Keratinocyte (primary cell): ENCODE measurements at regions not wholly inside any gene's neighbourhood (a gene's known extent, or its start where the extent isn't known, plus 50 kb on each side); places are given as distances from the start of the nearest gene placed in this dataset.

Experiments used
- DNase-seq: peaks from one replicate; pipeline ENCODE4 v3.0.0-alpha.2; 2011; ENCODE audit warnings: low read depth, missing footprints, low spot score
- FAIRE-seq: peaks from 2 replicates; lab custom pipeline; 2011; peaks lifted over from hg19 to GRCh38; lab: Jason Lieb, UNC
- H2AFZ ChIP-seq: 2 replicates; pipeline ENCODE4 v1.6.0; 2012; ENCODE audit warnings: low read length, control low read depth, inconsistent platforms; ENCODE audit not compliant: control insufficient read depth
- H3K27ac ChIP-seq: 2 replicates; pipeline ENCODE4 v1.5.1; 2011; ENCODE audit warnings: low read length; ENCODE audit not compliant: control insufficient read depth, insufficient read depth
- H3K27me3 ChIP-seq: 3 replicates; pipeline ENCODE4 v1.6.0; 2011; ENCODE audit warnings: low read length; ENCODE audit not compliant: control insufficient read depth, insufficient read depth; ENCODE audit errors: extremely low read depth
- H3K36me3 ChIP-seq, 2 experiments: 2 replicates in 1 of 2; 3 replicates in 1 of 2; pipeline ENCODE4 v1.5.1; 2011; ENCODE audit warnings: low read length in 2 of 2, mild to moderate bottlenecking in 1 of 2; ENCODE audit not compliant: control insufficient read depth in 2 of 2, insufficient read depth in 2 of 2; ENCODE audit errors: extremely low read depth in 1 of 2
- H3K4me1 ChIP-seq: 3 replicates; pipeline ENCODE4 v1.5.1; 2011; ENCODE audit warnings: low read length; ENCODE audit not compliant: control insufficient read depth, insufficient read depth; ENCODE audit errors: extremely low read depth
- H3K4me2 ChIP-seq: 3 replicates; pipeline ENCODE4 v1.6.0; 2011; ENCODE audit warnings: low read depth, low read length; ENCODE audit not compliant: control insufficient read depth, insufficient read depth; ENCODE audit errors: extremely low read depth
- H3K4me3 ChIP-seq, 3 experiments: fragments of 200-600 bp in 1 of 3; sonication (generic) in 1 of 3; 2 replicates in 2 of 3; 3 replicates in 1 of 3; pipeline ENCODE4 v1.5.1; 2011 to 2016; ENCODE audit warnings: low read length in 3 of 3, mild to moderate bottlenecking in 3 of 3, control low read depth in 2 of 3, inconsistent platforms in 1 of 3, low read depth in 1 of 3, mixed read lengths in 1 of 3, mixed run types in 1 of 3, moderate library complexity in 1 of 3; ENCODE audit not compliant: control insufficient read depth in 2 of 3, insufficient read depth in 2 of 3; ENCODE audit errors: extremely low read depth in 1 of 3
- H3K79me2 ChIP-seq: 2 replicates; pipeline ENCODE4 v1.6.0; 2012; ENCODE audit warnings: low read length; ENCODE audit not compliant: control insufficient read depth, insufficient read depth
- H3K9ac ChIP-seq: 3 replicates; pipeline ENCODE4 v1.6.0; 2011; ENCODE audit warnings: low read length; ENCODE audit not compliant: control insufficient read depth, insufficient read depth; ENCODE audit errors: extremely low read depth
- H3K9me1 ChIP-seq: 3 replicates; pipeline ENCODE4 v1.6.0; 2011; ENCODE audit warnings: low read length; ENCODE audit not compliant: control insufficient read depth, insufficient read depth; ENCODE audit errors: extremely low read depth
- H3K9me3 ChIP-seq: 2 replicates; pipeline ENCODE4 v1.5.1; 2012; ENCODE audit warnings: low read depth, low read length; ENCODE audit not compliant: control insufficient read depth
- H4K20me1 ChIP-seq: 3 replicates; pipeline ENCODE4 v1.6.0; 2011; ENCODE audit warnings: low read length; ENCODE audit not compliant: control insufficient read depth, insufficient read depth; ENCODE audit errors: extremely low read depth
- EZH2 ChIP-seq: IDR thresholded peaks from one replicate; pipeline ENCODE4 v1.6.1; 2012; ENCODE audit warnings: inconsistent platforms, mild to moderate bottlenecking, low read length, moderate library complexity
- dilution Hi-C: fragments of 300-500 bp; cut with MboI; formaldehyde crosslinking; loops from one replicate; pipeline ENCODE4 v1.7.0; 2020; ENCODE audit warnings: low sequenced_read_pairs; ENCODE audit not compliant: extremely low pct_ligation_motif_present
- TF ChIP-seq, protein P1 (sequence below), 3 experiments: IDR thresholded peaks in 1 of 3; conservative IDR thresholded peaks in 1 of 3; optimal IDR thresholded peaks in 1 of 3; 2 replicates in 2 of 3; 3 replicates in 1 of 3; pipeline versions ENCODE3 to v1.5.1; 2011; ENCODE audit warnings: low read length in 3 of 3, mild to moderate bottlenecking in 3 of 3, moderate library complexity in 2 of 3, control low read depth in 1 of 3, inconsistent platforms in 1 of 3; ENCODE audit not compliant: insufficient read depth in 2 of 3; ENCODE audit errors: extremely low read depth in 1 of 3

DNA sequence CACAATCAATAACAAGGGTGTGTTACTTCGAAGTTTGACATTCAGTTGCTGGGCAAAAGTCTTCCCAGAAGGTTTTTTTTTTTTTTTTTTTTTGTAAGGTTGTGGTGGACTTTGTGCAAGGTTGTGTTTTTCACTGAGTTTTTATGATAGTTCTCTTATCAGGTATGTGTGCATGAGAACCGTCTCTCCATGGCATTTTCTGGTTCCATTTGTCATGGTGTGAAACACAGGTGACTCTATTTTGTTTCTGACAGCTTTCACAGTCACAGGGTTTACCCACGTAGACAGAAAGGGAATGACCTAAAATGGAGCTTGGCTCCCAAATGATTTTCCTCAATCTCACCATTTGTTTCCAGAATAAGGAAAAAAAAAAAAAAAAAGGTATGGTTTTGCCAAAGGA lies 1377.2 kb upstream of the CADM2 start:
- H2AFZ ChIP-seq = no peak overlapping the region
- no peaks in the 10 kb centered on the region for H3K27me3 ChIP-seq
- no peak for DNase-seq
- no peak overlapping the region for H3K4me2 ChIP-seq
- no peaks in the 10 kb centered on the region for H4K20me1 ChIP-seq
- no peak overlapping the region for H3K4me3 ChIP-seq
- H3K79me2 ChIP-seq = no peaks in the 10 kb centered on the region
- TF ChIP-seq, protein P1, sequence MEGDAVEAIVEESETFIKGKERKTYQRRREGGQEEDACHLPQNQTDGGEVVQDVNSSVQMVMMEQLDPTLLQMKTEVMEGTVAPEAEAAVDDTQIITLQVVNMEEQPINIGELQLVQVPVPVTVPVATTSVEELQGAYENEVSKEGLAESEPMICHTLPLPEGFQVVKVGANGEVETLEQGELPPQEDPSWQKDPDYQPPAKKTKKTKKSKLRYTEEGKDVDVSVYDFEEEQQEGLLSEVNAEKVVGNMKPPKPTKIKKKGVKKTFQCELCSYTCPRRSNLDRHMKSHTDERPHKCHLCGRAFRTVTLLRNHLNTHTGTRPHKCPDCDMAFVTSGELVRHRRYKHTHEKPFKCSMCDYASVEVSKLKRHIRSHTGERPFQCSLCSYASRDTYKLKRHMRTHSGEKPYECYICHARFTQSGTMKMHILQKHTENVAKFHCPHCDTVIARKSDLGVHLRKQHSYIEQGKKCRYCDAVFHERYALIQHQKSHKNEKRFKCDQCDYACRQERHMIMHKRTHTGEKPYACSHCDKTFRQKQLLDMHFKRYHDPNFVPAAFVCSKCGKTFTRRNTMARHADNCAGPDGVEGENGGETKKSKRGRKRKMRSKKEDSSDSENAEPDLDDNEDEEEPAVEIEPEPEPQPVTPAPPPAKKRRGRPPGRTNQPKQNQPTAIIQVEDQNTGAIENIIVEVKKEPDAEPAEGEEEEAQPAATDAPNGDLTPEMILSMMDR (optimal IDR thresholded peaks at IDR 0.05 in 1 of 3, IDR thresholded peaks at IDR 0.05 in 1 of 3, conservative IDR thresholded peaks at IDR 0.05 in 1 of 3; ENCODE audit: extremely low read depth in 1 of 3, insufficient read depth in 2 of 3, low read length in 3 of 3) = no peak
- no peak for TF ChIP-seq EZH2
- H3K9ac ChIP-seq = no peak overlapping the region
- no peaks in the 10 kb centered on the region for H3K9me3 ChIP-seq
- no peak overlapping the region for H3K27ac ChIP-seq
- no peak for FAIRE-seq
- H3K9me1 ChIP-seq = no peaks in the 10 kb centered on the region
- no peaks in the 10 kb centered on the region for H3K36me3 ChIP-seq
- dilution Hi-C loops = no loop called here
- H3K4me1 ChIP-seq = no peaks in the 10 kb centered on the region

GRCh38 chr3:83601704-83602103 lies 1357.1 kb upstream of the CADM2 start:
- H4K20me1 ChIP-seq = no peaks in the 10 kb centered on the region

More at GRCh38 chr3:83601704-83602103, 1357.1 kb upstream of the CADM2 start:
- no peaks in the 10 kb centered on the region for H3K9me1 ChIP-seq
- FAIRE-seq = no peak
- no peak overlapping the region for H3K27ac ChIP-seq
- no peak overlapping the region for H3K4me2 ChIP-seq
- dilution Hi-C loops = no loop called here
- no peak overlapping the region for H2AFZ ChIP-seq
- H3K79me2 ChIP-seq = no peaks in the 10 kb centered on the region
- no peak overlapping the region for H3K4me3 ChIP-seq
- H3K9ac ChIP-seq = no peak overlapping the region
- H3K27me3 ChIP-seq = no peaks in the 10 kb centered on the region
- H3K4me1 ChIP-seq = no peaks in the 10 kb centered on the region
- no peak for DNase-seq
- TF ChIP-seq, protein P1 (optimal IDR thresholded peaks at IDR 0.05 in 1 of 3, IDR thresholded peaks at IDR 0.05 in 1 of 3, conservative IDR thresholded peaks at IDR 0.05 in 1 of 3; ENCODE audit: extremely low read depth in 1 of 3, insufficient read depth in 2 of 3, low read length in 3 of 3) = no peak
- TF ChIP-seq EZH2 = no peak
- H3K36me3 ChIP-seq = no peaks in the 10 kb centered on the region
- H3K9me3 ChIP-seq = no peaks in the 10 kb centered on the region
